ENCODE measurements at regions not wholly inside any gene's neighbourhood (a gene's known extent, or its start where the extent isn't known, plus 50 kb on each side); places are given as distances from the start of the nearest gene placed in this dataset.
A peak's percentile ranks its signal among the peaks of the same experiment; 100 is the strongest.

DNA sequence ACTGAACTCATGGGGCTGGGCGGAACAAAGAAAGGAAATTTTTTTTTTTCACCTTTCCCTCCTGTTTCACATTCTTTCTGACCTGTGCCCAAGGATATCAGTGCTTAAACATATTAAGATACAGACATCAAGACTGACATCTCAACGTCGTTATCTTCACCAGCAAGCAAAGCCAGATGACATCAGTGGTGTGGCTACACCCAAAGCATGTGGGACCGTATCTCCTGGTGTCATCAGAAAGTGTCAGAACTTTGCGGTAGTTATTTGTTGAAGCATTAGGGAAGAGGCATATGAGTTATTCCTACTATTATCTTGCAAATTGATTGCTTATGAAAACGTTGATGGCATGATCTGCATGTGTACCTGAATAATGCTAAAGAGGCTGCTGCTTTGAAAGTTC, 487.4 kb downstream of the TLE4 start:
- CTCF ChIA-PET = no interaction called here
- Histone ChIP-seq H3K4me3 (ENCODE audit: low read length) (no peak overlapping the region), H3K9me3 (ENCODE audit: low read length) (no peaks in the 10 kb centered on the region), H3K4me1 (ENCODE audit: insufficient read depth, low read length) (no peaks in the 10 kb centered on the region), H3K36me3 (ENCODE audit: insufficient read depth, low read length) (no peaks in the 10 kb centered on the region), H3K27me3 (ENCODE audit: insufficient read depth, low read length, poor library complexity, severe bottlenecking) (no peaks in the 10 kb centered on the region), H3K27ac (ENCODE audit: low read depth, low read length) (no peak overlapping the region)
- Mint-ChIP-seq H3K27me3 (no peaks in the 10 kb centered on the region), H3K27ac (peak overlapping the region in 1 of 8 donors; percentile 27), H3K9me3 (peaks cover 0 to 6% (median 0%) of the 10 kb centered on the region in 5 donors), H3K36me3 (no peaks in the 10 kb centered on the region), H3K4me3 (no peak overlapping the region), H3K4me1 (no peaks in the 10 kb centered on the region)
- no peak for DNase-seq
- POLR2A ChIA-PET = no interaction called here

DNA sequence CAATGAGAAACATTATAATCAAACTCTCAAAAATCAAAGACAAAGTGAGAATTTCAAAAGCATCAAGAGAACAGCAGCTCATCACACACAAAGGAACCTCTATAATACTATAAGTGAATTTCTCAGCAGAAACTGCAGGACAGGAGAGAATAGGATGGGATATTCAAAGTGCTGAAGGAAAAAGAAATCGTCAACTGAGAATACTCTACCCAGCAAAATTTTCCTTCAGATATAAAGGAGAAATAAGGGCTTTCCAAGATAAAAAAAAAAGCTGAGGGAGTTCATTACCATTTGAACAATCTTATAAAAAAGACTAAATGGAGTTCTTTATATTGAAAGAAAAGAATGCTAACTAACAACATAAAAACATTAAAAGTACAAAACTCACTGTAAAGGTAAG, 481.1 kb downstream of the TLE4 start:
- Mint-ChIP-seq H3K9me3 (peaks cover 12 to 20% (median 16%) of the 10 kb centered on the region in 5 donors), H3K36me3 (peaks cover 0 to 10% (median 3%) of the 10 kb centered on the region in 3 donors), H3K27me3 (peaks cover 2 to 11% of the 10 kb centered on the region in 2 donors), H3K27ac (no peak overlapping the region), H3K4me1 (no peaks in the 10 kb centered on the region), H3K4me3 (no peak overlapping the region)
- no peak overlapping the region for H3K4me3 ChIP-seq (ENCODE audit: low read length)
- no peaks in the 10 kb centered on the region for H3K36me3 ChIP-seq (ENCODE audit: insufficient read depth, low read length)
- no peaks in the 10 kb centered on the region for H3K9me3 ChIP-seq (ENCODE audit: low read length)
- DNase-seq = no peak
- H3K4me1 ChIP-seq (ENCODE audit: insufficient read depth, low read length) = no peaks in the 10 kb centered on the region
- no peaks in the 10 kb centered on the region for H3K27me3 ChIP-seq (ENCODE audit: insufficient read depth, low read length, poor library complexity, severe bottlenecking)
- POLR2A ChIA-PET = no interaction called here
- CTCF ChIA-PET = no interaction called here
- H3K27ac ChIP-seq (ENCODE audit: low read depth, low read length) = no peak overlapping the region

DNA sequence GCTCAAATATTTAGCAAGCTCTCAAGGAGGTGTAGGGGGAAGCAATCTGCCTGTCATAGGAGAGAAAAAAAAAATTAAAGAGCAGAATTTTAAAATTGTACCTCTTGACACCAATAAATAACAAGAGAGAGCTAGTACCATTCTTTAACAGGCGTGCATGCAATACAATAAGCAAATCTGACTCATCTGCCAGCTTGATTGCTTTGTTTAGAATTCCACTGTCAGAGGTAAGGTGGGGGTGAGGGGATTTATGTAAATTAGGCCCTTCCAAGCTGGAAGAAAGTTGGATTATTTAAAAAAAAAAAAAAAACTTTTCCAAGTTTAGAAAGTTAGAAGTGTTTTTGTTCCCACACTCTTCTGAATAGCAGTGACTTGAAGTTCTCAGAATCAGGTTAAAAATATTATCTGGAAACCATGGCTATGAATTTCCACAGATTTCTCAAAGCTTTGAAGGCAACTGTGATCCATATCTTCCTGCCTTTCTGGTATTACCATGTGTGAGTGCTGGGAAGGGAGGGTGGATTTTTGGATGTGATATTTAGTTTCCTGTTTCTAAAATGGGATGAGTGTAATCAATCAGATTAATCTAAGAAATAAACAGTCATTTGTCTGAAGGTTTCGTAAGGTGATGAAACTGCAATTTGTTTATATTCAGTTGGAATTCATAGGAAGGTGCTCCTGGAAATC, 477.5 kb downstream of the TLE4 start:
- CTCF ChIA-PET = no interaction called here
- H3K9me3 Mint-ChIP-seq = peaks cover 11 to 20% (median 16%) of the 10 kb centered on the region in 5 donors

DNA sequence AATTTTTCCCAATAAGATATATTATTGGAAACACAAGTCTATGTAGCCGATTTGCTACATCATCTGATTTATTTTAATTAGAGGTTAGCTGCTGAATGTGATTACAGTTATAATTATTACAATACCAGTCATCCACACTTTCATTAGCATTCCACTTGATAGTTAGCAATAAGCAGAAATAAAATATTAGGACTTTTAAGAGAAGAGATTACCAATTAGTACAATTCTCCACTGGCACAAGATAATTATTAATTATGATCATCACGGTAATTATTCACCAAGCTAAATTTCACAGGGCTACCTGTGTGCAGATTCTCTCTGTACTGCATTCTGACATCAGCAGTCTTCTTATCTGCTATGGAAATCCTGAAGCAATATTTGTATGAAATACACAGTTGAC, 474.7 kb downstream of the TLE4 start:
- no peaks in the 10 kb centered on the region for H3K4me1 ChIP-seq (ENCODE audit: insufficient read depth, low read length)
- H3K27ac Mint-ChIP-seq = no peak overlapping the region
- no peak overlapping the region for H3K4me3 Mint-ChIP-seq
- H3K27ac ChIP-seq (ENCODE audit: low read depth, low read length) = no peak overlapping the region
- peaks cover 0 to 5% (median 0%) of the 10 kb centered on the region in 3 donors for H3K36me3 Mint-ChIP-seq
- ChIA-PET CTCF (no interaction called here), POLR2A (no interaction called here)
- H3K4me3 ChIP-seq (ENCODE audit: low read length) = no peak overlapping the region
- no peaks in the 10 kb centered on the region for H3K36me3 ChIP-seq (ENCODE audit: insufficient read depth, low read length)
- H3K27me3 ChIP-seq (ENCODE audit: insufficient read depth, low read length, poor library complexity, severe bottlenecking) = no peaks in the 10 kb centered on the region
- peaks cover 0 to 3% (median 1%) of the 10 kb centered on the region in 5 donors for H3K9me3 Mint-ChIP-seq
- no peak for DNase-seq
- peaks cover 7 to 15% of the 10 kb centered on the region in 2 donors for H3K27me3 Mint-ChIP-seq
- H3K9me3 ChIP-seq (ENCODE audit: low read length) = no peaks in the 10 kb centered on the region
- no peaks in the 10 kb centered on the region for H3K4me1 Mint-ChIP-seq

More for the DNA sequence above, 477.5 kb downstream of the TLE4 start:
- H3K9me3 ChIP-seq (ENCODE audit: low read length) = no peaks in the 10 kb centered on the region
- peaks cover 7 to 15% of the 10 kb centered on the region in 2 donors for H3K27me3 Mint-ChIP-seq
- DNase-seq = no peak
- POLR2A ChIA-PET = no interaction called here
- H3K27ac Mint-ChIP-seq = no peak overlapping the region
- H3K4me1 Mint-ChIP-seq = no peaks in the 10 kb centered on the region
- no peaks in the 10 kb centered on the region for H3K27me3 ChIP-seq (ENCODE audit: insufficient read depth, low read length, poor library complexity, severe bottlenecking)
- H3K4me3 ChIP-seq (ENCODE audit: low read length) = no peak overlapping the region
- no peaks in the 10 kb centered on the region for H3K36me3 ChIP-seq (ENCODE audit: insufficient read depth, low read length)
- H3K4me1 ChIP-seq (ENCODE audit: insufficient read depth, low read length) = no peaks in the 10 kb centered on the region
- H3K4me3 Mint-ChIP-seq = no peak overlapping the region
- no peak overlapping the region for H3K27ac ChIP-seq (ENCODE audit: low read depth, low read length)
- peaks cover 0 to 10% (median 3%) of the 10 kb centered on the region in 3 donors for H3K36me3 Mint-ChIP-seq

DNA sequence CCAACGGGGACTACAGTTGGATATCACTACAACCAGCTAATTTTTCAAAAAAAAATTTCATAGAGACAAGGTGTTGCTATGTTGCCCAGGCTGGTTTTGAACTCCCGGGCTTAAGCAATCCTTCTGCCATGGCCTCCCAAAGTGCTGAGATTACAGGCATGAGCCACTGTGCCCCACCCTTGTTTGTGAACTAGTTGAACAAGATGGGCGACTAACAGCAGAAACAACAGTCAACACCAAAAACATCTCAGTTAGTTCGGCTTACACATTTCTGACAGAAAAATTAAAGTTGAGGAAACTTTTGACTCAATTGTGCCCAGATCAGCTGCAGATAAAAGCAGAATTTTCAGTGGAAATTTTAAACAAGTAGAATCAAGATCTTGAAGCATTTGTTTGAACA, 470.1 kb downstream of the TLE4 start:
- Histone ChIP-seq H3K9me3 (ENCODE audit: low read length) (no peaks in the 10 kb centered on the region), H3K27me3 (ENCODE audit: insufficient read depth, low read length, poor library complexity, severe bottlenecking) (no peaks in the 10 kb centered on the region), H3K4me3 (ENCODE audit: low read length) (no peak overlapping the region), H3K36me3 (ENCODE audit: insufficient read depth, low read length) (no peaks in the 10 kb centered on the region), H3K4me1 (ENCODE audit: insufficient read depth, low read length) (no peaks in the 10 kb centered on the region), H3K27ac (ENCODE audit: low read depth, low read length) (no peak overlapping the region)
- Mint-ChIP-seq H3K9me3 (peaks cover 0 to 4% (median 0%) of the 10 kb centered on the region in 5 donors), H3K4me3 (no peak overlapping the region), H3K27ac (no peak overlapping the region), H3K36me3 (no peaks in the 10 kb centered on the region), H3K4me1 (no peaks in the 10 kb centered on the region), H3K27me3 (peaks cover 3 to 12% of the 10 kb centered on the region in 2 donors)
- POLR2A ChIA-PET = no interaction called here
- CTCF ChIA-PET = no interaction called here
- no peak for DNase-seq

DNA sequence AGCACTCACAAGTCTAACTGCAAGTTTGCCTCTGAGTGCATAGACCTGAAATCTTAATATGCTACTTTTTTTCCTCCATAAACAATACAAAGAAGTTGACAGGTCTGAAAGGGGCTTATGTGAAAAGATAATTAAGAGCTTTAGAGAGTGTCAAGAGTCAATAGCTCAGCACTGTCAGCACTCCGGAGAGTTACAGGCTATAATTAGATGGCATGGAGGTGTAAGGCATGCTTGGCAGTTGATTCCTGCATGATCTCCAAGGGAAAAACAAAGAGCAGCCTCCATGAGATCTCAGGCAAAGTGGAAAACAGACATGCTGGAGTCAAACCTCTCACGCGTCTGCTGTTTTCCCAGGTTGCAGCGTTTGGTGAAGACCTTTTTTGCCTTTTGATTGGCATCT, 468.7 kb downstream of the TLE4 start:
- H3K27ac ChIP-seq (ENCODE audit: low read depth, low read length) = no peak overlapping the region
- H3K9me3 ChIP-seq (ENCODE audit: low read length) = no peaks in the 10 kb centered on the region
- Mint-ChIP-seq H3K27ac (no peak overlapping the region), H3K9me3 (peaks cover 0 to 6% (median 3%) of the 10 kb centered on the region in 5 donors), H3K27me3 (peaks cover 0 to 10% of the 10 kb centered on the region in 2 donors), H3K4me1 (no peaks in the 10 kb centered on the region), H3K36me3 (no peaks in the 10 kb centered on the region), H3K4me3 (no peak overlapping the region)
- DNase-seq = no peak
- H3K27me3 ChIP-seq (ENCODE audit: insufficient read depth, low read length, poor library complexity, severe bottlenecking) = no peaks in the 10 kb centered on the region
- H3K4me3 ChIP-seq (ENCODE audit: low read length) = no peak overlapping the region
- no peaks in the 10 kb centered on the region for H3K36me3 ChIP-seq (ENCODE audit: insufficient read depth, low read length)
- no peaks in the 10 kb centered on the region for H3K4me1 ChIP-seq (ENCODE audit: insufficient read depth, low read length)
- CTCF ChIA-PET = no interaction called here
- POLR2A ChIA-PET = no interaction called here

DNA sequence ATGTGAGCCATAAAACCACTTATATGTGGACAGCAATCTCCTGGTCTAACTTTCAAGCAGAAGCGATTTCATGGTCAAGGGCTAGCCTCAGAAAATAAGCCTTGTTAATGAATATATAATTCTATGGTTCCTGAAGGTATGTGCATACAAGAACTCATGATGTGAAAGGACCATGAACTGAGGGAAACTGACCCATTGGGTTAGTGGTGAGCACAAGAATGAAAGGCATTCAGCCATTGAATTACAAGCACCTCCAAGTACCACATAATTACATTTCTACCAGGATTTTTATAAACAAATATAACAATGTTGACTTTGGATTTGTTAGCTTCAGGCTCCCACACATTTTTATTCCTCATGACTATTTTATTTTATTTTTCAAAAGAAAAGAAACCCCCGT, 459.0 kb downstream of the TLE4 start:
- CTCF ChIA-PET = interaction anchor here (0.9 kb wide), 1 partner anchor 725 kb away, joined by 3 read pairs; no protein-coding TSS in a partner anchor
- Mint-ChIP-seq H3K4me1 (no peaks in the 10 kb centered on the region), H3K4me3 (no peak overlapping the region), H3K36me3 (no peaks in the 10 kb centered on the region), H3K27me3 (peaks cover 1 to 3% of the 10 kb centered on the region in 2 donors), H3K27ac (no peak overlapping the region), H3K9me3 (peaks cover 3 to 7% (median 4%) of the 10 kb centered on the region in 5 donors)
- H3K36me3 ChIP-seq (ENCODE audit: insufficient read depth, low read length) = no peaks in the 10 kb centered on the region
- no peak for DNase-seq
- H3K4me1 ChIP-seq (ENCODE audit: insufficient read depth, low read length) = no peaks in the 10 kb centered on the region
- no peak overlapping the region for H3K27ac ChIP-seq (ENCODE audit: low read depth, low read length)
- H3K9me3 ChIP-seq (ENCODE audit: low read length) = no peaks in the 10 kb centered on the region
- H3K4me3 ChIP-seq (ENCODE audit: low read length) = no peak overlapping the region
- POLR2A ChIA-PET = no interaction called here
- H3K27me3 ChIP-seq (ENCODE audit: insufficient read depth, low read length, poor library complexity, severe bottlenecking) = no peaks in the 10 kb centered on the region

DNA sequence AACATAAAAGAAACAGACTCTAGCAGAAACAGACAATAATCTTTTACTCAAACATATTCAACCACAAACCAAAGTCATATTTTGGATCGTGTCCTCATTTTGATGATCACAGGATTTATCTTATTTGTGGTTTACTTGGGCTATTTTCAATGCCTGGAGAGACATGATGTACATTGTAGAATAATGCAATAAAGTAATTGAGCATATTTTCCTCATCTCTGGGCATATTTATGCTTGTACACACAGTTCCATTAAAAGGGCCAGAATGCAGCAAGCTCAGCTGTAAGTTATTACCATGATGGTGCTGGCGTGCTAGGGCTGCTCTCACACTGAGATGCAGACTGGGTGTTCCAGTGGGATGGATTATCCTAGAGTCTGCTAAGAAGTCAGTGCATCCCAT, 456.7 kb downstream of the TLE4 start:
- Histone ChIP-seq H3K27ac (ENCODE audit: low read depth, low read length) (no peak overlapping the region), H3K36me3 (ENCODE audit: insufficient read depth, low read length) (no peaks in the 10 kb centered on the region), H3K27me3 (ENCODE audit: insufficient read depth, low read length, poor library complexity, severe bottlenecking) (no peaks in the 10 kb centered on the region), H3K4me1 (ENCODE audit: insufficient read depth, low read length) (no peaks in the 10 kb centered on the region), H3K4me3 (ENCODE audit: low read length) (no peak overlapping the region), H3K9me3 (ENCODE audit: low read length) (no peaks in the 10 kb centered on the region)
- CTCF ChIA-PET = no interaction called here
- Mint-ChIP-seq H3K36me3 (no peaks in the 10 kb centered on the region), H3K27me3 (peaks cover 1 to 3% of the 10 kb centered on the region in 2 donors), H3K27ac (no peak overlapping the region), H3K4me1 (no peaks in the 10 kb centered on the region), H3K9me3 (peaks cover 3 to 7% (median 4%) of the 10 kb centered on the region in 5 donors), H3K4me3 (no peak overlapping the region)
- POLR2A ChIA-PET = no interaction called here
- DNase-seq = no peak
